A673 (cell line): ENCODE measurements at regions not wholly inside any gene's neighbourhood (a gene's known extent, or its start where the extent isn't known, plus 50 kb on each side); places are given as distances from the start of the nearest gene placed in this dataset.
"Not testable (repeated sequence)": the region's sequence is repeated elsewhere in the genome, so short reads cannot be mapped to it uniquely, and the experiment has no call there.

Source experiments
- BruUV-seq: library from RNA; stranded (reverse); fragments of 400-500 nt; replicated peaks from 2 replicates; lab custom pipeline; 2021; lab: Mats Ljungman, UMichigan
- CTCF ChIA-PET: fragments of 300-600 bp; sonication (Branson Sonifier 250); formaldehyde crosslinking; loops from one replicate; lab custom pipeline; 2022; ENCODE audit warnings: antibody characterized with exemption; lab: Charles Lee
- POLR2A ChIA-PET: fragments of 300-600 bp; sonication (Branson Sonifier 250); formaldehyde crosslinking; loops from one replicate; lab custom pipeline; 2022; ENCODE audit warnings: antibody characterized with exemption; ENCODE audit not compliant: low non-redundant PET; lab: Charles Lee
- DNase-seq: peaks from one replicate; pipeline ENCODE4 v3.0.0-alpha.2; 2015; ENCODE audit warnings: low spot score
- H3K27ac ChIP-seq: fragments of 200-600 bp; sonication (generic); 2 replicates; pipeline ENCODE4 v1.5.1; 2016; ENCODE audit warnings: mixed run types, low read depth, mild to moderate bottlenecking, mixed read lengths, antibody characterized with exemption, low read length; ENCODE audit not compliant: poor library complexity, severe bottlenecking
- H3K27me3 ChIP-seq: fragments of 200-600 bp; sonication (generic); replicated peaks from 2 replicates; pipeline ENCODE4 v1.6.1; 2017; ENCODE audit warnings: mixed run types, low read depth, mild to moderate bottlenecking, mixed read lengths, antibody characterized with exemption, low read length; ENCODE audit not compliant: insufficient read depth, poor library complexity
- H3K36me3 ChIP-seq: fragments of 200-600 bp; sonication (generic); 2 replicates; pipeline ENCODE4 v1.6.1; 2016; ENCODE audit warnings: mixed run types, mild to moderate bottlenecking, mixed read lengths, antibody characterized with exemption, low read length; ENCODE audit not compliant: insufficient read depth, poor library complexity, severe bottlenecking
- H3K4me1 ChIP-seq: fragments of 200-600 bp; sonication (generic); 2 replicates; pipeline ENCODE4 v1.6.1; 2017; ENCODE audit warnings: mixed run types, mild to moderate bottlenecking, mixed read lengths, antibody characterized with exemption, low read length; ENCODE audit not compliant: insufficient read depth, poor library complexity, severe bottlenecking
- H3K4me3 ChIP-seq: fragments of 200-600 bp; sonication (generic); 2 replicates; pipeline ENCODE4 v1.5.1; 2016; ENCODE audit warnings: low read depth, mixed run types, mild to moderate bottlenecking, mixed read lengths, low read length; ENCODE audit not compliant: poor library complexity, severe bottlenecking
- H3K9me3 ChIP-seq: fragments of 200-600 bp; sonication (generic); 2 replicates; pipeline ENCODE4 v1.6.1; 2016; ENCODE audit warnings: mixed run types, low read depth, mild to moderate bottlenecking, mixed read lengths, antibody characterized with exemption, low read length; ENCODE audit not compliant: poor library complexity, severe bottlenecking
- CTCF ChIP-seq: fragments of 300-800, 200-600 bp; sonication (generic); conservative IDR thresholded peaks from 2 replicates; pipeline ENCODE4 v1.5.1; 2017; ENCODE audit warnings: low read depth, mild to moderate bottlenecking, antibody characterized with exemption, low read length, moderate library complexity, mixed read lengths
- EZH2 ChIP-seq: fragments of 200-600 bp; sonication (generic); IDR thresholded peaks from 2 replicates; pipeline ENCODE4 v1.6.1; 2017; ENCODE audit warnings: borderline replicate concordance, low read depth, mild to moderate bottlenecking, mixed read lengths, antibody characterized with exemption, low read length; ENCODE audit not compliant: poor library complexity, severe bottlenecking
- intact Hi-C: fragments of 100-400 bp; cut with micrococcal nuclease; formaldehyde crosslinking; loops from one replicate; pipeline ENCODE4 v1.10.0; 2022; ENCODE audit not compliant: unreplicated experiment

GRCh38 chr4:13750594-13750993, 123.1 kb upstream of the BOD1L1 start:
- Histone ChIP-seq H3K27ac (no peak overlapping the region), H3K4me1 (no peaks in the 10 kb centered on the region), H3K4me3 (no peak overlapping the region), H3K27me3 (no peaks in the 10 kb centered on the region), H3K9me3 (no peaks in the 10 kb centered on the region), H3K36me3 (no peaks in the 10 kb centered on the region)
- no TSS peak for BruUV-seq
- POLR2A ChIA-PET: no interaction called here
- no peak for DNase-seq
- CTCF ChIA-PET: no interaction called here
- TF ChIP-seq CTCF (no peak), EZH2 (no peak)
- intact Hi-C loops: no loop called here

GRCh38 chr4:13761581-13761980, 134.1 kb upstream of the BOD1L1 start:
- not testable (repeated sequence) for BruUV-seq

GRCh38 chr4:13762130-13762529, 134.6 kb upstream of the BOD1L1 start:
- no peaks in the 10 kb centered on the region for H3K27me3 ChIP-seq
- TF ChIP-seq EZH2: no peak
- TF ChIP-seq CTCF: no peak
- POLR2A ChIA-PET: no interaction called here
- DNase-seq: no peak
- no peaks in the 10 kb centered on the region for H3K36me3 ChIP-seq
- intact Hi-C loops: no loop called here
- H3K4me3 ChIP-seq: no peak overlapping the region
- no TSS peak for BruUV-seq
- H3K27ac ChIP-seq: no peak overlapping the region
- CTCF ChIA-PET: no interaction called here
- H3K4me1 ChIP-seq: no peaks in the 10 kb centered on the region
- no peaks in the 10 kb centered on the region for H3K9me3 ChIP-seq

More at GRCh38 chr4:13761581-13761980, 134.1 kb upstream of the BOD1L1 start:
- intact Hi-C loops, H3K36me3 ChIP-seq, POLR2A ChIA-PET, H3K9me3 ChIP-seq, CTCF ChIA-PET, H3K4me3 ChIP-seq, H3K27me3 ChIP-seq, DNase-seq, H3K27ac ChIP-seq, H3K4me1 ChIP-seq: not testable (repeated sequence)

GRCh38 chr4:13763707-13764106, 136.2 kb upstream of the BOD1L1 start:
- ChIA-PET POLR2A (no interaction called here), CTCF (no interaction called here)
- no peaks in the 10 kb centered on the region for H3K36me3 ChIP-seq
- DNase-seq: no peak
- H3K27me3 ChIP-seq: no peaks in the 10 kb centered on the region
- intact Hi-C loops: no loop called here
- no peak overlapping the region for H3K27ac ChIP-seq
- H3K4me3 ChIP-seq: no peak overlapping the region
- no peaks in the 10 kb centered on the region for H3K4me1 ChIP-seq
- no TSS peak for BruUV-seq
- H3K9me3 ChIP-seq: no peaks in the 10 kb centered on the region
- no peak for TF ChIP-seq CTCF
- no peak for TF ChIP-seq EZH2
